Tibial artery (tissue), 4 donors: ENCODE measurements at regions not wholly inside any gene's neighbourhood (a gene's known extent, or its start where the extent isn't known, plus 50 kb on each side); places are given as distances from the start of the nearest gene placed in this dataset.

Experiments used
- DNase-seq, 2 donors: peaks; one replicate each; pipeline ENCODE4 v3.0.0-alpha.2; 2019
- H3K27ac ChIP-seq, 2 donors: fragments of 200-600 bp; sonication (generic) in 1 of 2; 1 replicate in 1 of 2; 2 replicates in 1 of 2; pipeline ENCODE4 v1.5.1; 2018 to 2019; ENCODE audit warnings: mild to moderate bottlenecking in 1 of 2
- H3K27me3 ChIP-seq, 2 donors: fragments of 200-600 bp; sonication (generic) in 1 of 2; one replicate each; pipeline versions ENCODE4 v1.5.1 to v1.6.0; 2016 to 2019
- H3K36me3 ChIP-seq, 3 donors: fragments of 200-600 bp; sonication (generic) in 2 of 3; one replicate each; pipeline ENCODE4 v1.5.1; 2016 to 2019; ENCODE audit warnings: mild to moderate bottlenecking in 2 of 3
- H3K4me1 ChIP-seq, 4 donors: fragments of 200-600 bp; sonication (generic) in 2 of 4; 1 replicate in 3 of 4; 2 replicates in 1 of 4; pipeline ENCODE4 v1.5.1; 2016 to 2019
- H3K4me3 ChIP-seq, 2 donors: fragments of 200-600 bp; sonication (generic) in 1 of 2; 1 replicate in 1 of 2; 2 replicates in 1 of 2; pipeline ENCODE4 v1.5.1; 2018 to 2019; ENCODE audit warnings: mild to moderate bottlenecking in 2 of 2
- H3K9me3 ChIP-seq, 3 donors: fragments of 200-600 bp; sonication (generic) in 1 of 3; one replicate each; pipeline ENCODE4 v1.5.1; 2016 to 2019
- intact Hi-C: fragments of 100-400 bp; cut with DNase I; formaldehyde crosslinking; loops from one replicate; pipeline ENCODE4 v1.15.0; 2023; ENCODE audit warnings: low total_unique reads
- TF ChIP-seq, protein P1 (sequence below), 2 experiments: fragments of 200-600 bp in 1 of 2; fragments of 450-650 bp in 1 of 2; IDR thresholded peaks; one replicate each; pipeline ENCODE4 v1.5.1; 2017 to 2019; ENCODE audit warnings: antibody characterized with exemption in 2 of 2, mild to moderate bottlenecking in 1 of 2, moderate library complexity in 1 of 2

DNA sequence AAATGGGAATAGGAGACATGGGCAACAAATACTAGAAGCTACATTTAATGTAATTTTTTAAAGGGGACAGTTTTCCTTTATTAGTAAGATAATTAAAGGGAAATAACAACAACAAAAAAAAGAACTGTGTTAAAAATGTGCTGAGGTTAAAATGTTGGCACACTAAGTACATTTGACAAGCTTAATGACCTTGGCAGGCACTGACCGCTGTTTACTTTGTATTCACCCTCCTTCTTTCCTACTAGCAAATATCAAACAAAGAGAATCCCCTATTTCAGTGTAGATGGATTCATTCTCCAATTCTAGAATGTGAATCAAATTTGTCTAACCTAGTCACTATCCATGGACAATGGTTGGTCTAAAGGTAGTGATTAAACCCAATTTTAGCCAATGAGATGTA lies 77.5 kb upstream of the TOMM7 start:
- Histone ChIP-seq H3K27me3 (no peaks in the 10 kb centered on the region), H3K4me1 (no peaks in the 10 kb centered on the region), H3K27ac (no peak overlapping the region), H3K9me3 (no peaks in the 10 kb centered on the region), H3K4me3 (no peak overlapping the region), H3K36me3 (no peaks in the 10 kb centered on the region)
- TF ChIP-seq, protein P1, sequence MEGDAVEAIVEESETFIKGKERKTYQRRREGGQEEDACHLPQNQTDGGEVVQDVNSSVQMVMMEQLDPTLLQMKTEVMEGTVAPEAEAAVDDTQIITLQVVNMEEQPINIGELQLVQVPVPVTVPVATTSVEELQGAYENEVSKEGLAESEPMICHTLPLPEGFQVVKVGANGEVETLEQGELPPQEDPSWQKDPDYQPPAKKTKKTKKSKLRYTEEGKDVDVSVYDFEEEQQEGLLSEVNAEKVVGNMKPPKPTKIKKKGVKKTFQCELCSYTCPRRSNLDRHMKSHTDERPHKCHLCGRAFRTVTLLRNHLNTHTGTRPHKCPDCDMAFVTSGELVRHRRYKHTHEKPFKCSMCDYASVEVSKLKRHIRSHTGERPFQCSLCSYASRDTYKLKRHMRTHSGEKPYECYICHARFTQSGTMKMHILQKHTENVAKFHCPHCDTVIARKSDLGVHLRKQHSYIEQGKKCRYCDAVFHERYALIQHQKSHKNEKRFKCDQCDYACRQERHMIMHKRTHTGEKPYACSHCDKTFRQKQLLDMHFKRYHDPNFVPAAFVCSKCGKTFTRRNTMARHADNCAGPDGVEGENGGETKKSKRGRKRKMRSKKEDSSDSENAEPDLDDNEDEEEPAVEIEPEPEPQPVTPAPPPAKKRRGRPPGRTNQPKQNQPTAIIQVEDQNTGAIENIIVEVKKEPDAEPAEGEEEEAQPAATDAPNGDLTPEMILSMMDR (IDR thresholded peaks at IDR 0.05), result no peak
- intact Hi-C loops, result no loop called here
- no peak for DNase-seq

DNA sequence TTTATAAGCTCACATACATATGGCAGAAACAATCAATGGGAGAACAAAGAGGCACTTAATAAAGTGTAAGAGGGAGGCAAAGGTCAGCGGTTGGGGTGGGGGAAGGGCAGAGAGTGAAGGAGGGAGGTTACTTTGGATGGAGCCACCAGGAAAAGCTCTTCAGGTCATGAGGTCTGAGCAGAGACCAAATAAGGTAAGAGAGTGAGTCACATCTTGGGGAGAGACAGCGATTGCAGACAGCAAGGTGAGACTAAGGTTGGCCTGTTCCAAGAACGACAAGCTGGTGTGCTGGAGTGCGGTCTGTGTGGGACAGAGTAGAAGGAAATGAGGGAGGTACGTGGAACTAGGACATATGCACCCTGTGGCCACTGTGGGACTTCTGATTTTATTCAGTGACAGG lies 74.3 kb upstream of the TOMM7 start:
- no peak for DNase-seq
- Histone ChIP-seq H3K27ac (no peak overlapping the region), H3K4me3 (no peak overlapping the region), H3K4me1 (no peaks in the 10 kb centered on the region), H3K9me3 (no peaks in the 10 kb centered on the region), H3K36me3 (no peaks in the 10 kb centered on the region), H3K27me3 (no peaks in the 10 kb centered on the region)
- intact Hi-C loops, result no loop called here
- TF ChIP-seq, protein P1 (IDR thresholded peaks at IDR 0.05), result no peak

DNA sequence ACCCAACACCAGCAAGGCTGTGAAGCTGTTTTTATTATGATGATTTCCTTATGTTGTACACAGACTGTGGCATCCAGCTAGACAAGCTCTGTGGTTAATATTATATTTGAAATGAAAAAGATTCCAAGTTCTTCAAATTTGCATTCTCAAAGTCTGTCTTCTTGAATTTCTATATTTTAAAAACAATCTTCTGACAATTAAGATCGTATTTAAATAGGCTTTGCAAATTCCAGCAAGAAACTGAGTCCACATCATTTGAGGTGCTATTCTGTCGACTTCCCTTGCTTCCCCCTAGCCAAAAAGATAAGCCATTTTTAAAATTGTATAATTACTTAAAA lies 73.1 kb upstream of the TOMM7 start:
- H3K4me3 ChIP-seq, result no peak overlapping the region
- intact Hi-C loops, result no loop called here
- TF ChIP-seq, protein P1 (IDR thresholded peaks at IDR 0.05), result no peak
- no peak overlapping the region for H3K27ac ChIP-seq
- no peak for DNase-seq
- H3K9me3 ChIP-seq, result no peaks in the 10 kb centered on the region
- H3K36me3 ChIP-seq, result no peaks in the 10 kb centered on the region
- H3K4me1 ChIP-seq, result no peaks in the 10 kb centered on the region
- no peaks in the 10 kb centered on the region for H3K27me3 ChIP-seq

DNA sequence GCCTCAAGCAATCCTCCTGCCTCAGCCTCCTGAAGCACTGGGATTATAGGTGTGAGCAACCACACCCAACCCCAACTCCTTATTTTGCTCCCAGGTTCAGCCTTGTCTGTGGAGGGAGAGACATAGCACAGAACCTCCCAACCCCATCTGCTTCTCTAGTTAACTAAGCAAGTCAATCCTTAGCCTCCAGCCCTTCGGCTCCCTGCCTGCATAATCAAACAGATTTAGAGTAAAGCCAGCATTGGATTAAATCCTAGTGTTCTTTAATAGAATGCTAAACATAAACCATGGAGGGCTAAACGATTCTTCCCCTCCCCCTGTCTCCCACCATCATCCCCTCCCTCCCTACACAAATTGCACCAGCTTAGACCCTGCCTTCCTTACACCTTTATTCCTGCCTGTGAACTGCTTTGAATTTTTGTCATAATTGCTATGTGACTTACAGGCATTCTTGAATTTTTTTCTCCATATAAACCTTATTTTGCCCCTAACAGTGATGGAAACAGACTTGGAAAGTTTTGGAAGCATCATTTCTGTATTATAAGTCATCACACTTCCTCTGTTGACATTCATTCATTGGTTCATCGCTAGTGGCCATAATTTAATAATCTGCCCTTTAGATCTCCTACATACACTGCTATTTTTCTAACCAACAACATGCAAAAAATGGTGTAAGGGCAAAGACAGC lies 72.6 kb upstream of the TOMM7 start:
- no peaks in the 10 kb centered on the region for H3K36me3 ChIP-seq
- no peaks in the 10 kb centered on the region for H3K4me1 ChIP-seq
- no peak overlapping the region for H3K4me3 ChIP-seq
- H3K27ac ChIP-seq, result no peak overlapping the region
- DNase-seq, result no peak
- TF ChIP-seq, protein P1 (IDR thresholded peaks at IDR 0.05), result no peak
- intact Hi-C loops, result no loop called here
- H3K27me3 ChIP-seq, result no peaks in the 10 kb centered on the region
- no peaks in the 10 kb centered on the region for H3K9me3 ChIP-seq

DNA sequence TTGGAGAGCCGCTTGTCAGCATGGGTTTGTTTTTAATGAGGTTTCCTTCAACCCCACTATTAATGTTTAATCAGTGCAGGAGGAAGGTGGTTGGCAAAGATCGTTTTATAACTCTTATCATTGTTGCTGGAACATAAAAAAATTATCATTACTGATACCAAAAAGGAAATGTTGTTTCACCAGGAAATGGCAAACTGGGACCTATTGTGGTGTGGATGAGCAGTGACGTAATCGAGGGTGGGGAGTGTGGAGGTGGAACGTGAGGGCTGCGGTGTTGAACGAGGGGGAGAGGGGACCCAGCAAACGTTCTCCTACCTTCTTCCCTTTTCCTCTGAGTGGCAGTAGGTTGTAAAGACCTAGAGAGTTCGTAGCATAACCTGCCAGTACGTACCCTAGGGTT lies 71.9 kb upstream of the TOMM7 start:
- Histone ChIP-seq H3K4me1 (no peaks in the 10 kb centered on the region), H3K36me3 (no peaks in the 10 kb centered on the region), H3K27me3 (no peaks in the 10 kb centered on the region), H3K27ac (no peak overlapping the region), H3K9me3 (no peaks in the 10 kb centered on the region), H3K4me3 (no peak overlapping the region)
- no peak for DNase-seq
- TF ChIP-seq, protein P1 (IDR thresholded peaks at IDR 0.05), result no peak
- intact Hi-C loops, result no loop called here

DNA sequence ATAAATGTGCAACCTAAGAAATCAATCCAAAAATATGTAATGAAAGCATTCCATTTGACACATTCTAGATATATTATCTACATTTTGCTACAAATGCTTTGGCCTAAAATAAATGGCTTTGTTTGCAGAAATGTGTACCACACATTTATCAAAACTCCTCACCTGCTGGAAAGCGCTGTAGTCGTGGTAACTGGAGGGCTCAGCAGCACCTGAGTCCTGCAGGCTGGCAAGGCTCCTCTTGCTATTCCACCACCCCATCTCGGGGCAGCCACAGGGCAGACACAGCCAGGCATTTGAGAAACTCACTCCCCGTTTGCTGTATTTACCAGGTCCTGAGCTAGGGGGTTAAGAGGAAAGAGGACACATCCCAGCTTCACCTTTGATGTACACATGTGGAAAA lies 68.1 kb upstream of the TOMM7 start:
- no peaks in the 10 kb centered on the region for H3K9me3 ChIP-seq
- no peaks in the 10 kb centered on the region for H3K36me3 ChIP-seq
- intact Hi-C loops, result no loop called here
- H3K4me1 ChIP-seq, result no peaks in the 10 kb centered on the region
- no peaks in the 10 kb centered on the region for H3K27me3 ChIP-seq
- DNase-seq, result no peak
- TF ChIP-seq, protein P1 (IDR thresholded peaks at IDR 0.05), result no peak
- H3K4me3 ChIP-seq, result no peak overlapping the region
- no peak overlapping the region for H3K27ac ChIP-seq
